IMR-90 (cell line): ENCODE measurements at regions not wholly inside any gene's neighbourhood (a gene's known extent, or its start where the extent isn't known, plus 50 kb on each side); places are given as distances from the start of the nearest gene placed in this dataset.

ENCODE experiments used
- ATAC-seq: fragments of 200-7000 bp; cut with Tn5 transposase; 2 replicates; pipeline ENCODE4 v1.9.1; 2020; ENCODE audit warnings: low read depth, mild to moderate bottlenecking, moderate library complexity
- BruUV-seq: library from RNA; stranded (reverse); fragments of 400-500 nt; replicated peaks from 2 replicates; lab custom pipeline; 2021; lab: Mats Ljungman, UMichigan
- CTCF ChIA-PET: fragments of 300-600 bp; formaldehyde crosslinking; extraction: SDS; loops from one replicate; lab custom pipeline; 2021; ENCODE audit warnings: antibody characterized with exemption; lab: Yijun Ruan, JAX
- POLR2A ChIA-PET: fragments of 300-600 bp; sonication (Branson Sonifier 250); formaldehyde crosslinking; loops from one replicate; lab custom pipeline; 2022; ENCODE audit warnings: antibody characterized with exemption; ENCODE audit not compliant: unreplicated experiment; lab: Charles Lee
- DNase-seq: peaks from one replicate; pipeline ENCODE4 v3.0.0; 2013
- H2AFZ ChIP-seq: replicated peaks from 2 replicates; pipeline ENCODE3; 2013; ENCODE audit warnings: low read length, mild to moderate bottlenecking; ENCODE audit not compliant: poor library complexity
- H2AK5ac ChIP-seq: 2 replicates; pipeline ENCODE4 v1.6.1; 2013; ENCODE audit warnings: low read depth, low read length, inconsistent platforms
- H2AK9ac ChIP-seq: replicated peaks from 2 replicates; pipeline ENCODE3; 2013; ENCODE audit warnings: mild to moderate bottlenecking, low read depth, low read length, moderate library complexity; ENCODE audit not compliant: poor library complexity
- H2BK120ac ChIP-seq: 2 replicates; pipeline ENCODE4 v1.6.1; 2013; ENCODE audit warnings: low read depth, low read length, inconsistent platforms
- H2BK15ac ChIP-seq: 3 replicates; pipeline ENCODE4 v1.6.1; 2013; ENCODE audit warnings: low read depth, low read length, inconsistent platforms
- H2BK20ac ChIP-seq: 2 replicates; pipeline ENCODE4 v1.6.1; 2013; ENCODE audit warnings: low read depth, mild to moderate bottlenecking, inconsistent platforms, low read length, moderate library complexity
- H2BK5ac ChIP-seq: 2 replicates; pipeline ENCODE4 v1.6.1; 2013; ENCODE audit warnings: mild to moderate bottlenecking, low read depth, low read length, inconsistent platforms; ENCODE audit not compliant: poor library complexity, severe bottlenecking
- H3K14ac ChIP-seq: replicated peaks from 2 replicates; pipeline ENCODE4 v1.6.1; 2013; ENCODE audit warnings: low read depth, low read length, inconsistent platforms
- H3K18ac ChIP-seq: 2 replicates; pipeline ENCODE4 v1.6.1; 2013; ENCODE audit warnings: low read depth, low read length, control low read depth
- H3K23ac ChIP-seq: 2 replicates; pipeline ENCODE4 v1.6.1; 2013; ENCODE audit warnings: low read depth, low read length, inconsistent platforms
- H3K27ac ChIP-seq: 2 replicates; pipeline ENCODE4 v1.5.1; 2013; ENCODE audit warnings: mild to moderate bottlenecking, control low read depth, low read length; ENCODE audit not compliant: insufficient read depth
- H3K27me3 ChIP-seq: 2 replicates; pipeline ENCODE4 v1.6.1; 2013; ENCODE audit warnings: low read length; ENCODE audit not compliant: control insufficient read depth, insufficient read depth
- H3K36me3 ChIP-seq: 2 replicates; pipeline ENCODE4 v1.6.1; 2013; ENCODE audit warnings: low read length, mixed read lengths; ENCODE audit not compliant: control insufficient read depth, insufficient read depth
- H3K4ac ChIP-seq: 2 replicates; pipeline ENCODE4 v1.6.1; 2013; ENCODE audit warnings: low read depth, low read length, inconsistent platforms
- H3K4me1 ChIP-seq: 2 replicates; pipeline ENCODE4 v1.6.1; 2013; ENCODE audit warnings: low read length, mixed read lengths; ENCODE audit not compliant: control insufficient read depth, insufficient read depth
- H3K4me2 ChIP-seq: 2 replicates; pipeline ENCODE4 v1.6.1; 2013; ENCODE audit warnings: low read depth, mild to moderate bottlenecking, control low read depth, low read length, moderate library complexity
- H3K4me3 ChIP-seq: 2 replicates; pipeline ENCODE4 v1.5.1; 2013; ENCODE audit warnings: low read depth, mild to moderate bottlenecking, control low read depth, low read length, moderate library complexity; ENCODE audit not compliant: insufficient read depth
- H3K56ac ChIP-seq: 2 replicates; pipeline ENCODE4 v1.6.1; 2013; ENCODE audit warnings: low read length, inconsistent platforms; ENCODE audit not compliant: insufficient read depth; ENCODE audit errors: extremely low read depth
- H3K79me1 ChIP-seq, 2 experiments: 2 replicates each; pipeline ENCODE4 v1.6.1; 2013; ENCODE audit warnings: low read length in 2 of 2, inconsistent platforms in 1 of 2, low read depth in 1 of 2
- H3K9ac ChIP-seq: 2 replicates; pipeline ENCODE4 v1.6.1; 2013; ENCODE audit warnings: low read depth, low read length, control low read depth
- H3K9me1 ChIP-seq: 2 replicates; pipeline ENCODE4 v1.6.1; 2013; ENCODE audit warnings: low read length, inconsistent platforms; ENCODE audit not compliant: insufficient read depth
- H3K9me3 ChIP-seq: 2 replicates; pipeline ENCODE4 v1.6.1; 2013; ENCODE audit warnings: low read length; ENCODE audit not compliant: control insufficient read depth, insufficient read depth
- H4K20me1 ChIP-seq: 2 replicates; pipeline ENCODE4 v1.6.1; 2013; ENCODE audit warnings: low read length, inconsistent platforms; ENCODE audit not compliant: insufficient read depth
- H4K5ac ChIP-seq: 2 replicates; pipeline ENCODE4 v1.6.1; 2013; ENCODE audit warnings: mild to moderate bottlenecking, low read depth, low read length, control low read depth
- H4K8ac ChIP-seq, 2 experiments: 2 replicates each; pipeline ENCODE4 v1.6.1; 2013; ENCODE audit warnings: low read depth in 2 of 2, low read length in 2 of 2, control low read depth in 1 of 2, inconsistent platforms in 1 of 2
- H4K91ac ChIP-seq: 2 replicates; pipeline ENCODE4 v1.6.1; 2013; ENCODE audit warnings: low read depth, low read length, inconsistent platforms; ENCODE audit not compliant: insufficient read depth
- CTCF ChIP-seq: conservative IDR thresholded peaks from 2 replicates; pipeline ENCODE4 v1.5.1; 2012; ENCODE audit warnings: mild to moderate bottlenecking, low read depth, low read length, improper control_type of control experiment
- ELK1 ChIP-seq: fragments of 150-350 bp; IDR thresholded peaks from 2 replicates; pipeline ENCODE4 v1.6.1; 2016; ENCODE audit warnings: low read depth, mild to moderate bottlenecking, low read length, moderate library complexity, borderline replicate concordance
- FOS ChIP-seq: fragments of 150-350 bp; IDR thresholded peaks from 2 replicates; pipeline ENCODE4 v1.6.1; 2016; ENCODE audit warnings: low read depth, low read length
- MAFK ChIP-seq: IDR thresholded peaks from 2 replicates; pipeline ENCODE4 v1.6.1; 2012; ENCODE audit warnings: low read depth, low read length, improper control_type of control experiment
- MAZ ChIP-seq: IDR thresholded peaks from 2 replicates; pipeline ENCODE4 v1.6.1; 2012; ENCODE audit warnings: low read depth, mild to moderate bottlenecking, low read length, improper control_type of control experiment, moderate library complexity, borderline replicate concordance
- MXI1 ChIP-seq: IDR thresholded peaks from 2 replicates; pipeline ENCODE4 v1.6.1; 2012; ENCODE audit warnings: low read depth, mild to moderate bottlenecking, low read length, moderate library complexity, borderline replicate concordance
- NFE2L2 ChIP-seq: fragments of 150-350 bp; IDR thresholded peaks from 2 replicates; pipeline ENCODE4 v1.6.1; 2016; ENCODE audit warnings: low read depth, mild to moderate bottlenecking, low read length
- POLR2A ChIP-seq: IDR thresholded peaks from 2 replicates; pipeline ENCODE4 v1.6.1; 2012; ENCODE audit warnings: mild to moderate bottlenecking, low read depth, low read length
- RAD21 ChIP-seq: IDR thresholded peaks from 2 replicates; pipeline ENCODE4 v1.6.1; 2012; ENCODE audit warnings: low read length, improper control_type of control experiment
- RCOR1 ChIP-seq: IDR thresholded peaks from 2 replicates; pipeline ENCODE4 v1.6.1; 2012; ENCODE audit warnings: mild to moderate bottlenecking, low read length, improper control_type of control experiment; ENCODE audit not compliant: insufficient replicate concordance
- RFX5 ChIP-seq: IDR thresholded peaks from 2 replicates; pipeline ENCODE4 v1.8.0; 2012; ENCODE audit warnings: low read depth, mild to moderate bottlenecking, low read length, moderate library complexity
- SMC3 ChIP-seq: fragments of 150-350 bp; IDR thresholded peaks from 2 replicates; pipeline ENCODE4 v1.6.1; 2016; ENCODE audit warnings: low read depth, mild to moderate bottlenecking, antibody characterized with exemption, low read length, moderate library complexity
- USF2 ChIP-seq: fragments of 150-350 bp; IDR thresholded peaks from 2 replicates; pipeline ENCODE4 v1.6.1; 2017; ENCODE audit warnings: mild to moderate bottlenecking, antibody characterized with exemption, low read length, low read depth
- WGBS, 2 experiments: methylation state at CpG; one replicate each; pipeline versions ENCODE4 v1.1.5 to v1.1.7; 2013; ENCODE audit warnings: missing lambda C conversion rate in 2 of 2; ENCODE audit not compliant: insufficient read length in 1 of 2; ENCODE audit errors: extremely low coverage in 2 of 2; 5-methylcytosine and 5-hydroxymethylcytosine counted together
- dilution Hi-C: fragments of 300-500 bp; cut with HindIII; formaldehyde crosslinking; loops from one replicate; pipeline ENCODE4 v1.14.3; 2018; ENCODE audit warnings: low sequenced_read_pairs; ENCODE audit not compliant: unreplicated experiment
- in situ Hi-C: fragments of 300-500 bp; cut with MboI; formaldehyde crosslinking; loops from 3 replicates; pipeline ENCODE4 v1.14.3; 2019; ENCODE audit warnings: low sequenced_read_pairs, inconsistent platforms, mixed read lengths
- intact Hi-C: fragments of 100-400 bp; cut with micrococcal nuclease; formaldehyde crosslinking; loops from 2 replicates; pipeline ENCODE4 v1.10.0; 2022

- Histone ChIP-seq H2BK5ac (no peak overlapping the region), H3K18ac (no peak overlapping the region), H2BK15ac (no peak overlapping the region), H3K27me3 (no peaks in the 10 kb centered on the region), H4K20me1 (no peaks in the 10 kb centered on the region), H2AK5ac (no peak overlapping the region), H2BK20ac (no peak overlapping the region), H3K23ac (no peak overlapping the region), H4K5ac (no peak overlapping the region), H3K4ac (no peak overlapping the region), H3K56ac (no peak overlapping the region), H3K4me2 (no peak overlapping the region), H3K79me1 (no peaks in the 10 kb centered on the region), H2AK9ac (no peak overlapping the region), H3K4me3 (no peak overlapping the region), H2AFZ (no peak overlapping the region), H3K9ac (no peak overlapping the region), H4K91ac (no peak overlapping the region), H3K9me1 (no peaks in the 10 kb centered on the region), H3K14ac (no peak overlapping the region), H4K8ac (no peak overlapping the region), H2BK120ac (no peak overlapping the region), H3K36me3 (no peaks in the 10 kb centered on the region), H3K9me3 (no peaks in the 10 kb centered on the region), H3K4me1 (no peaks in the 10 kb centered on the region), H3K27ac (no peak overlapping the region)
- DNase-seq: no peak
- no TSS peak for BruUV-seq
- CTCF ChIA-PET: no interaction called here
- TF ChIP-seq FOS (no peak), MXI1 (no peak), USF2 (no peak), POLR2A (no peak), MAFK (no peak), RFX5 (no peak), SMC3 (no peak), RCOR1 (no peak), MAZ (no peak), RAD21 (no peak), NFE2L2 (no peak), CTCF (no peak), ELK1 (no peak)
- ATAC-seq: no peak
- no CpG with 5 or more reads among the region's 2 CpGs for WGBS, 2 experiments
- dilution Hi-C loops: no loop called here
- in situ Hi-C loops: no loop called here
- intact Hi-C loops: no loop called here
- POLR2A ChIA-PET: interaction anchor here (0.7 kb wide), 1 partner anchor 547 kb away, joined by 3 read pairs; no protein-coding TSS in a partner anchor
Measured at GRCh38 chr10:52836816-52837215, 64.2 kb upstream of the MBL2 start.
